Stimulated activated CD8-positive, alpha-beta memory T cell treated with anti-CD3 and anti-CD28 coated beads, Interleukin-15, amount 100 ng/mL, for 4 hours (primary cell): ENCODE measurements at regions not wholly inside any gene's neighbourhood (a gene's known extent, or its start where the extent isn't known, plus 50 kb on each side); places are given as distances from the start of the nearest gene placed in this dataset.
"Not testable (repeated sequence)": the region's sequence is repeated elsewhere in the genome, so short reads cannot be mapped to it uniquely, and the experiment has no call there.

Experiments
- DNase-seq, 2 donors: peaks; one replicate each; pipeline ENCODE4 v3.0.0-alpha.2; 2020; ENCODE audit warnings: low read depth in 2 of 2

DNA sequence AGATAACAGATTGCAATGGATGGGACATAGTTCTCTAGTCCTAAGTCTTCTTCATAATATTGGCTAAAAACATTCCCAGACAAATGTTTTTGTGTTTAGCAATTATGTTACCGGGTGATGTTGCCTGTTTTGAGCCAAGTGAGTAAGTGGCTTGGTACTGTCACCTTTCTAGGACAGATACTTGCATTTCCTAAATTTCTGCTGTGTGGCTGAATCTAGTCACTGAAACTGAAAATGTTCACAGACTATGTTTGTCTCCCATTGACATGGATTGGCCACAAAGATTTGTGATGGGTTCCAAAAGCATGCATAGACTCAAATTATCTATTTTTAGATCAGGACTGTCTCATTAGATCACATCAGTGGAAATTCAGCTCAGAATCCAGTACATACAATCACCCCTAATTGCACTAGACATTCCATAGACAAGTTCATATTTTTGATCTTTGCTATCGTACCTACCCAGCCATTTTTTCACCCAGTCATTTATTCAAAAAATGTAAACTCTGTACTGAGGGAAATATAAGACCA is 1222.1 kb upstream of the AUTS2 start:
- no peak for DNase-seq

DNA sequence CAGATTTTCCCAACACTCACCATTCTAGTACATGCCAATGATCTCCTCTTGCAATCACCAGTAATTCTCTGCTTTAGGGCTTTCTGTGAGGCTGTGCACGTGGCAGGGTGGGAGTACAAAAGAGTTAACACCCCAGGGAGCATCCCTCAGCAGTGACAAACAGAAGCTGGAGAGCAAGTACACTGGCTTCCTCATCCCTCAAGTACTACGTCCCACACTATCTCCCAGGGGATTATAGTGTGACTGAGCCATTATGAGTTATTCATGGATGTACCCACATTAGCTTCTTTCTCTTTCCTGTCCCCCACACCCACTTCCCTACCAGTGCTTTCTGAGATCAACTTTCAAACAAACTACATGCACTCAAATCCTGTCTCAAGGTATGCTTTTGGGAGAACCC is 1216.5 kb upstream of the AUTS2 start:
- no peak for DNase-seq

DNA sequence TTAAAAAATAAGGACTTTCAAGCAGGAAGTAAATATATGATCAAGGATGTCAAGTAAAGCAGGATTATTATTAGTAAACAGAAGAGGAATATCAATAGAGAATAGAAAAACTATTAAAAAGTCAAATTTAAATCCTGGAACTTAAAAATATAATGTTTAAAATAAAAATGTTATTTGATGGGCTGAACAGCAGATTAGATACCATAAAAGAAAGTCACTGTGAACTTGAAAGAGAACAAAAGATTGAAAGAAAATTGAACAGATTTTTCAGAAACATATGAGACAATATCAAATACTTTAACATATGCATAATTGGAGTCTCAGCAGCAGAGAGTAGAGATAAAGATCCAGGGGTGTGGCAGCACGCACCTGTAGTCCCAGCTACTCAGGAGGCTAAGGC is 1213.7 kb upstream of the AUTS2 start:
- DNase-seq: no peak

DNA sequence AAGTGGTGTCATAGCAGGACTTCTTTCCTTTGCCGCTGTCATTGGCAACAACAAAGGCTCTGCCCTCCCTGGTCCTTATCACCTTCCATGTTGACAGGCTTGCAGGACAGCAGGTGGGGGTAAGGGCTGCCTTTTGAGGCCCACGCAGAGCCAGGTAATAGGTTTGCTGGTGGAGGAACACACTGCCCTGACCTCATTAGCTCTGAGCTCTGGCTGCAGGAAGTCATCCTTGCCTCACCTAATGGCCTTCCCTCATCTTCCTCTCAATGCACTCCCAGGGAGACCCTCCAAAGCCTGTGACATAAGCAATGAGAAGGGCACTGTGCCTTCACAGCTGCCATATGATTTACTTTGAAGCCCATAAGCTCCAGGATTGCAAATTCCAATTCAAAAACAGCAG is 1205.2 kb upstream of the AUTS2 start:
- DNase-seq: no peak

DNA sequence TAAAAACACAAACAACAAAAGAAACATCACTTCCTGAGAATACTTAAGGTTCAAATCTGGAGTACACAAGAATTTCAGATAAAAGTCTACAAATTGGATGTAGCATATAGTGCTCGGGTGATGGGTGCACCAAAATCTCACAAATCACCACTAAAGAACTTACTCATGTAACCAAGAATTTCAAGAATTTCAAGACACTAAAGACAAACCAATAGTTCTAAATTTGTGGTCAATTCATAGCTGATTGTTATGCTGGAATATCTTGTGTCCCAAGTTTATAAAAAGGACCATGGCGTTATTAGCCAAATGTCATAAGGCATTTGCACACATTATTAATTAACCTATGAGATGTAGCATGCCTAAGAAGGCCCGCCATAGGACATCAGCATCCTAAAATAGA is 1204.1 kb upstream of the AUTS2 start:
- DNase-seq: no peak

DNA sequence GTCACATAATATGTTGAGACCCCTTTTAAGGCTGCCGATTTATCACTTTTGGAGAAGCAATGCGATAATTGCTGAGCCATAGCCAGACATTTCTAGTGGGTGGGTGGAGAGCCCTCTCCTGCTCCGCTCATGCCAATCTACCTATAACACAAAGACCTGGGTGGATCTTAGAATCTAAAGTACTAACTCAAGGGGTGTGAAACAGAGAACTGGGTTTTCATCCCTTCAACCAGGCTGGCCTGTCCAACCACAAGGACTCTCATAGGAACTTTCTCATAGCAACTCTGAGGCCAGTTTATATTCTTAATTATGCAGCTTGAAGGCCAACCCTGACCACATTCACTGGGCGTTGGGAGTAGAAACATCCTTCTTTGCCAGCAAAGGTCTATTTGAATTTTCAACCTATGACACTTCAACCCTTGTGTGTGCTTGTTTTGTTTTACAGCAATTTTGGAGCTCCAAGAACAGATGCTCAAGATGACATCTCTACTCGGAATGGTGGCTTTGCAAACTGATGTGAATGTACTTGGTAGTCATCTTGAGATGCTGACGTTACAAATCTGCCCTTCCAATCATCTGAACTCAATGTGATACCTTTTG is 1198.2 kb upstream of the AUTS2 start:
- DNase-seq: no peak

DNA sequence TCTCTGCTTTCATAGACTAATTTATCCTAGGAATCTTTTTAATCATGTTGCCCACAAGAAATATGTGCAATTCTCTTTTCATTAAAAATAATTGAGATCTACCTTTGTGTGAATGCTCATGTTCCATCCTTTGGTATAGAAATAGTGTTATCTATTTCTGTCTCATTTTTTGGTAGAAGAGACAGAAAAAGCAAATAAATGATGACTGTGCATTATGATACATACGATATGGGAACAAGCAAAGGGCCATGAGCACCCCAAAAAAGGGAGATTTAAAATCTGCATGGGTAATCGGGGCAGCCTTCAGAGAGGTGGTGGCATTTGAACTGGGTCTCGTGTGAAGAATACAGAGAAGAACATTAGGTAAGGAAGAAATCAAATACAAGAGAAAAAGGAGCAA is 1197.5 kb upstream of the AUTS2 start:
- no peak for DNase-seq

DNA sequence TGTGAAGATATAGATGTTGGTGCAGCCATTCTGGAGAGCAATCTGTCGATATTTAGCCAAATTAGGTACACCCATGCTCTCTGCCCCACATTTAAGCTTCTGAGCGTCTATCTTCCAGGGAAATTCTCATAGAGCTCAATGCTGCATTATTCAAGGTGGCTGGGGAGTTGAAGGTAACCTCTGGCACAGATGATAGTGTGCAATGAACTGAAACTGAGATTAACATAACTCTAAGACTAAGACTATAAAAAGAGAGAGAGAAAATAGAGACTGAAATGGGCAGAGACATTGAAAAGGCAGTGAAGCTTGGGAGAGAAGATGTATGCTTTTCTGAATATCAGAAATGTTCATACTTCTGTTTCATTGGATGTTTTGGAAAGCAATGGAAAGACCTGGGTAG is 1197.0 kb upstream of the AUTS2 start:
- no peak for DNase-seq

DNA sequence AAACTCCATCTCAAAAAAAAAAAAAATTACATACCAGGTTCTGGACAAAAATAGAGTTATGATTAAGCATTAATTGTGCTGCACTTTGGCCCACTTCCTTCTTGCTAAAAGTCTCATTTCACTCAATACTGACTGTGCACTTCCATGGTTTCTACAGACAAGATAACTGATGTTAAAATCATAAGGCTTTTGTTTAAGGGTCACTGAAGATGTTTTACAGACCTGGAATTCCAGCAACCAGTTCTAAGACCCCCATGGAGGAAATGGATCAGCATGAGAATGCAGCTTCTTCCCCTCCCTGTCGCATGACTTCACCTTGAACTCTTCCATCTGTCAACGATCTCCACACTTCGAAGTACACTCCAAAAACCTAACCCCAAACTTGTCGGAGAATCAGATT is 1191.8 kb upstream of the AUTS2 start:
- no peak for DNase-seq

DNA sequence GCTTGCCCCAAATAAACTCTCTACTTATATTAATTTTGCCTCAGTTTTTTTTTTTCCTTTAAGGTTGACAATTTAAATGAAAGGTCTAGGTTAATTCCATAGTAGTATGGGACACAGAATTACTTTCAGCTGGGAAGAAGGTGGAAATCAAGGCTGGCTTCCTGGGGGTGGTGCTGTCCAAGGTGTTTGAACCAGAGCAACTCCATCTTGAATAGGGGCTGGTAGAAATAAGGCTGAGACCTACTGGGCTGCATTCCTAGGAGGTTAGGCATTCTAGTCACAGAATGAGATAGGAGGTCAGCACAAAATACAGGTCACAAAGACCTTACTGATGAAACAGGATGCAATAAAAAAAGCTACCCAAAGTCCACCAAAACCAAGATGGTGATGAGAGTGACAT is 1190.8 kb upstream of the AUTS2 start:
- DNase-seq: no peak

DNA sequence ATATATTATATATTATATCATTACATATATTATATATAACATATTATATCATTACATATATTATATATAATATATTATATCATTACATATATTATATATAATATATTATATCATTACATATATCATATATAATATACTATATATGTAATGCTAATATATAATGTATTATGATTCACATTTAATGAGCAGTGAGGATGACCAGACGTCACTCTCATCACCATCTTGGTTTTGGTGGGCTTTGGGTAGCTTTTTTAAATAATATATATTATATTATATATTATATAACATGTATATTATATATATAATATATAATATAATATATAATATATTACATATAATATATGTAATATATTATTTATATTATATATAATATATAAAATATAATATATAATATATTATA is 1189.4 kb upstream of the AUTS2 start:
- DNase-seq: no peak

DNA sequence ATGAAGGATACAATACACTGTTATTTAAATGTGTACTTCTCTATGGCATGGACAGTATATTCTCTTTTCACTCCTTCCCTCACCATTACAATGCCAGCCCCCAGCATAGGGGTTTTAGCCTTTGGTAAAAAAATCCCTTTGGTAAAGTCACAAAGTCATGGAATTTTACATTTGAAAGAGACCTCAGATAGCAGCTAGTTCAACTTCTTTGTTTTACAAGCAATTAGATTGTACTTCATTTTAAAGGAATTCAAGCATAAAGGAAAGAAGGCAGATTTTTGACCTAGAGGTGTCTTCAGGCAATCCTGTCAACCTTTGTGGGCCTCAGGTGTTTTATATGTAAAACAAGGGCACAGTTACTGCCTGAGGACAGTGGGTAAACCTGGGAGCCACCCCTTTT is 1188.4 kb upstream of the AUTS2 start:
- DNase-seq: no peak

DNA sequence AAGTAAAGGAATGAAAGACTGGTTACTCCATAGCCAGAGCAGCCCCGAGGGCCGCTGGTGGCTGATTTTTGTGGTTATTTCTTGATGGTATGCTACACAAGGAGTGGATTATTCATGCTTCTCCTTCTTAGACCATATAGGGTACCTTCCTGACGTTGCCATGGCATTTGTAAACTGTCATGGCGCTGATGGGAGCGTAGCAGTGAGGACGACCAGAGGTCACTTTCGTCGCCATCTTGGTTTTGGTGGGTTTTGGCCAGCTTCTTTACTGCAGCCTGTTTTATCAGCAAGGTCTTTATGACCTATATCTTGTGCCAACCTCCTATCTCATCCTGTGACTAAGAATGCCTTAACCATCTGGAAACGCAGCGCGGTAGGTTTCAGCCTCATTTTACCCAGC is 1187.6 kb upstream of the AUTS2 start:
- not testable (repeated sequence) for DNase-seq

DNA sequence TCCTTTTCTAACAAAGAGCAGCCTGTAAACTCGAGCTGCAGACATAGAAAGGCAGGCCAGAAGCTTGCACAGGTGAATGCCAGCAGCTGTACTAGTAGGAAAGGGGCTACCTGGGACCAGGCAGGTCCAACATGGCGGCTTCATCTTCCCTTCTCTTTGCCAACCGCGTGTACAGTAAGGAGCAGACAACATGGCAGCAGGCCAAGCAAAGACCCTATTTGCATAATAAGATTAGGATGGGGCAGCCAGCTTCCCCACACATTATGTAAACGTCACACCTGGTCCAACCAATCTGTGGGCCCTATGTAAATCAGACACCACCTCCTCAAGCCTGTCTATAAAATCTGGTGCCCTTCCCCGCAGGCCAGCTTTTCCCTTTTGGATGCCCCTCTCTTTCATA is 1186.5 kb upstream of the AUTS2 start:
- no peak for DNase-seq

DNA sequence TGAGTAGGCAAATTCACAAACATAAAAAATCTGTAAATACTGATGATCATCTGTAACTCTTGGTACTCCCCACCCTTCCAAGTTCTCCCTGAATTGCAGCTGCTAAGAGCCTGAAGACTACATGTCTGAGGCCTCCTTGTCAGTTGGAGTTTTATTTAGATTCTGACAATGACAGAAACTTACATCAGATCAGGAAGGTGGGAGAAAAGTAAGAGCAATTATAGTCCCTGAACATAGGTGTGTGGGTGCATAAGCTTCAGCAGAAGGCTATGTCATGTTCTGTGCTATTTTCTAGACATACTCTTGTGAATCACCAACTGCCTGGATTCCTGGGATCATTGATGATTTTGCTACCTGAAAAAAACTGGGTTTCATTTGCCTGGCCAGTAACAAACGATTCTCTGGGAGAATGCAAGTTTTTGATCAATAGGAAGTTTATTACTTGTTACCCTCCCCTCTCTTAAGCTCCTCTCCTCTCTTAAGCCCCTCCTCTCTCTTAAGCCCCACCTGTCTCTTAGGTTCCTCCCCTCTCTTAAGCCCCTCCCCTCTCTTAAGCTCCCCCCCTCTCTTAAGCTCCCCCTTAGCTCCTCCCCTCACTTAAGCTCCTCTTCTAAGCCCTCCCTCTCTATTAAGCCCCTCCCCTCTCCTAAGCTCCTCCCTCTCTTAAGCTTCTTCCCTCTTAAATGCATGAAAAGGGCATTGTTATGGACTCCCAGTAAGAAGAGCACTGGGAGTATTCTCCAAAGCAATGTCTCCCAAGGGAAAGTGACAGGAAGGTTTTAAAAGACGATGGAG is 1183.4 kb upstream of the AUTS2 start:
- DNase-seq: no peak

DNA sequence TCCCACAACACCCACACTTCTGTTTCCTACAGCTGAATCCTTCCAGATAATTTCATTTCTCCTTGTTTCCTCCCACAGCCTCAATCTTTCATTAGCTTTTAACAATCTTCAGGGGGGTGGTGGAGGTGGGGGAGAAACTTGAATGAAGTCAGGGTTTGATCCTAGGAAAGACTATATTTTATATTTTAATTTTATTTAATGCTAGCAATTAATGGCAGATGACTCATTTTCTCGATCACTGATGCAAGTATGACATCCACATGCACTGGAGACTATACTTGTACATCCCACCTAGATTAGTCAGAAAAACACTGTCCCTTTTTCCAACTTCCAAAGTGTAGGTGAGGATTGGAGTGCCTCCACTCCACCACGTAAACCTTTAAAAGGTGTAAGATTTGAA is 1181.3 kb upstream of the AUTS2 start:
- DNase-seq: no peak

DNA sequence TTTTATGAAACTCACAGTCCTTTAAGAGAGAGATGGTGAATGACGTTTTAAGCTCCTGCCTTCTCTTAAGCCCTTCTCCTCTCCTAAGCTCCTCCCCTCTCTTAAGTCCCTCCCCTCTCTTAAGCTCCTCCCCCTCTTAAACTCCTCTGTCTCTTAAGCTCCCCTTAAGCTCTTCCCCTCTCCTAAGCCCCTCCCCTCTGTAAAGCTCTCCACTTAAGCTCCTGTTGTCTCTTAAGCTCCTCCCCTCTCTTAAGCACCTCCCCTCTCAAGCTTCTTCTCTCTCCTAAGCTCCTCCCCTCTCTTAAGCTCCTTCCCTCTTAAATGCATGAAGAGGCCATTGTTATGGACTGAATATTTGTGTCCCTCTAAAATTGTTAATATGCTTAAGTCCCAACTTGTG is 1180.6 kb upstream of the AUTS2 start:
- no peak for DNase-seq

DNA sequence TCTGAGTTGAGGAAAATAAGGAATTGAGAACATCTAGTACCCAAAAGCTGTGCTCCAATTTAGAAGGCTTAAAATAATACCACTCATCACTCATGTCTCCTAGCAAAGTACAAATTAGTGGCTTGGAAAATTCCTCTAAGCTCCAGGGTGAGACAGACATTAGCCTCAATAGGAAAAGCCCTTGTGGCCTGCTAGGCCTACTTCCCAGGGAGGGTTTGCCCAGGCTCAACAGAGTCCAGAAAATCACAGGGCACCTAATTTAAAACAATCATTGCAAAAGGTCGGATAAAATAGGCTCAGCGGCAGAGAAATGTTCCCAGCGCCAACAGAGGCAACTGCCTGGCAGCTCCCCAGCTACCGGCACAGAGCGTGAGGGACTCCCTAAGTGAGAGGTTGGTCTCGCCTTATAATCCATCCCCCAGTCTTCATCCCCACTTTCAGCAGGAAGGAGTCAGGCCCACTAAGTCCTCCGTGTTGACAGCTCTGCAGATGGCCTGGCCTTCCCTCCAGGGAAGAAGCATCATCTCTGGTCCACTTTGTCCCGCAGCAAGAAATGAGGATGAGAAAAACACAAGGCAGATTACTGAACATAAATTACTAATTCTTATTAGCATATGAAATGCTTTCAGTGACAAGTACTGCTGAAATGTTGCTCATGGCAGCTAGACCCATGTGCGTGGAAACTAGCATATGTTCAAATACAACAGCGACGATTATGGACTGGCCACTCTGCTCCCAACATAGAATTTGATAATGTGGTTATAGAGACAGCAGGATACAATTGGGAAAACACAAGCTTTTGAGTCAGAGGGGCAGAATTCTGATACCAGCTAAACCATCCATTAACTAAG is 1177.7 kb upstream of the AUTS2 start:
- DNase-seq: no peak

DNA sequence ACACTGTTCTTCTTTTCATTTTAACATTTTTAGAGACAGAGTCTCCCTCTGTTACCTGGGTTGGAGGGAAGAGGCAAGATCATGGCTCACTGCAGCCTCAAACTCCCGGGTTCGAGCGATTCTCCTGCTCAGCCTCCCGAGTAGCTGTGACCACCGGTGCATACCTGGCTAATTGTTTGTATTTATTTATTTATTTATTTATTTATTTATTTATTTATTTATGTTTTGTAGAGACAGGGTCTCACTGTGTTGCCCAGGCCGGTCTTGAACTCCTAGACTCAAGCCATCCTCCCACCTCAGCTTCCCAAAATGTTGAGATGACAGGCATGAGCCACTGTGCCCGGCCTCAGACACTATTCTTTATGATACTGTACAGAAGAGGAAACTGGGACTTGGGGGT is 1176.6 kb upstream of the AUTS2 start:
- DNase-seq: no peak

DNA sequence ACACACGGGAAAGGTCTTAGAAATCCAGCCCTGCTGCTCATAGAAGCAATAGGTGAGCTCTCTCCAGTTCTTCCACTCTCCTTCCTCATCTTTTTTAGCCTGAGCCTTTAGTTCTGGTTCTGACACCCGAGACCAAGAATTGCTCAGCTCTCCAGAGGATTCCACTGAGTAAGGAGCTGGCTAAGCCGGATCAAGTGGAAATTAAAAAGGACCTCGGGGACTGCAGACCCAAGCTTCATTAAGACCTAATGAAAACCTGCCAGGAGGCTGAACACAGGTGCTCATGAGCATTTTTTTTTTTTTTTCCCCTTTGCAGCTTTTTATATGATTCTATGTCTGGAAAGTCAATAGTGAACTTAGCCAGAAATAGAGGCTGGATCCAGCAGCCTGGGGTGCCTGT is 1176.0 kb upstream of the AUTS2 start:
- no peak for DNase-seq

DNA sequence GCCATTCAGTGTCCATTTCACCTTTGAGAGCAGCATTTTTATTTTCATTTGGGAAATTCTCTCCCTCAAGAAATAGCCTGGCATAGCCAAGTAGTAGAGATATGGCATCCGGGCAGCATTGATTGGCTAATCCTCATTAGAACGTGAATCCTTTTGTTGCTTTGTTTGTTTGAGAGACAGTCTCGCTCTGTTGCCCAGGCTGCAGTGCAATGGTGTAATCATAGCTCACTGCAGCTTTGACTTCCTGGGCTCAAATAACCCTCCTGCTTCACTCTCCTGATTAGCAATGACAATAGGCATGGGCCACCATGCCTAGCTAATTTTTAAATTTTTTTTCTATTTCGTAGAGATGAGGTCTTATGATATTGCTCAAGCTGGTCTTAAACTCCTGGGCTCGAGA is 1174.9 kb upstream of the AUTS2 start:
- no peak for DNase-seq

DNA sequence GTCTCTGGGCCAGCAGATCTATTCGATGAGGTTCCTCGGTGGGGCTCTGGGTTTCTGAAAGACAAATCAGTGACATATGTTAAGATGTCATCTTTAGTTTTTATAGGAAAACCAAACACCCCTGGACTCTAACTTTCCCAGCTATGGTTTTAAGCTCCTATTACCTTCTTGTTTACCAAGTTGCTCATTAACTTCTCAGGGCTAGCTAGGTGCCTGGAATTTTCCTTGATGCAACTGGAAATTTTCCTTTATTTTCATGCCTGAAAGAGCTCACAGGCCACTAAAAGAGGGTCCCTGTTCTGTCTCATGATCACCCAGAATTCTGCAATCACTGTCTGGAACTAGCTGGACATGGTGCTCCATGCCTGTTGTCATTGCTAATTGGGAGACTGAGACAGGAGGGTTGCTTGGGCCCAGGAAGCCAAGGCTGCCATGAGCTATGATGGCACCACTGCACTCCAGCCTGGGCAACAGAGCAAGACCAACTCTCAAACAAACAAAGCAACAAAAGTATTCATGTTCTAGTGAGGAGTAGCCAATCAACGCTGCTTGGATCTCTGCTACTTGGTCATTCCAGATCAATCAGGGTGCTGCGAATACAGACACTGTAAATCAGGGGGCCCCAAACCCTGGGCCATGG is 1173.5 kb upstream of the AUTS2 start:
- DNase-seq: no peak
